Pancreas (tissue), 10 donors: ENCODE measurements at regions not wholly inside any gene's neighbourhood (a gene's known extent, or its start where the extent isn't known, plus 50 kb on each side); places are given as distances from the start of the nearest gene placed in this dataset.

Source experiments
- ATAC-seq, 4 donors: fragments of 200-7000 bp; cut with Tn5 transposase; one replicate each; pipeline versions ENCODE4 v1.8.0 to v1.9.1; 2020; ENCODE audit warnings: mild to moderate bottlenecking in 4 of 4, moderate library complexity in 4 of 4
- DNase-seq, 6 donors: peaks; one replicate each; pipeline ENCODE4 v3.0.0-alpha.2; 2020
- FAIRE-seq: peaks from 2 replicates; lab custom pipeline; 2012; peaks lifted over from hg19 to GRCh38; lab: Jason Lieb, UNC
- H3K27ac ChIP-seq, 4 donors: fragments of 200-600 bp; sonication (generic); 1 replicate in 3 of 4; 2 replicates in 1 of 4; pipeline versions ENCODE4 v1.5.0 to v1.8.0; 2020
- H3K27me3 ChIP-seq, 4 donors: fragments of 200-600 bp; one replicate each; pipeline ENCODE4 v1.8.0; 2021
- H3K36me3 ChIP-seq, 3 donors: fragments of 200-600 bp; sonication (generic) in 1 of 3; one replicate each; pipeline versions ENCODE4 v1.5.0 to v1.8.0; 2020 to 2021
- H3K4me1 ChIP-seq, 3 donors: fragments of 200-600 bp; one replicate each; pipeline ENCODE4 v1.8.0; 2021
- H3K4me3 ChIP-seq, 4 donors: fragments of 200-600 bp; sonication (generic) in 2 of 4; one replicate each; pipeline versions ENCODE4 v1.5.0 to v1.8.0; 2020 to 2021
- H3K9me3 ChIP-seq, 4 donors: fragments of 200-600 bp; one replicate each; pipeline ENCODE4 v1.8.0; 2021
- WGBS, 2 donors: extraction: QIAGEN DNeasy Blood & Tissue Kit; methylation state at CpG; one replicate each; pipeline ENCODE4 v1.1.7; 2013; 5-methylcytosine and 5-hydroxymethylcytosine counted together
- intact Hi-C, 3 donors: fragments of 100-400 bp; cut with DNase I; formaldehyde crosslinking; loops; one replicate each; pipeline versions ENCODE4 v1.11.1 to v1.14.2; 2022
- TF ChIP-seq, protein P1 (sequence below), 4 donors: fragments of 200-600 bp; sonication (generic) in 3 of 4; IDR thresholded peaks; one replicate each; pipeline versions ENCODE4 v1.5.0 to v1.8.0; 2021; ENCODE audit warnings: antibody characterized with exemption in 4 of 4
- donor health status: healthy with polysubstance abuse.
- donor health status: DM: no; HTN: no; CAD: no; lungs with moderate emphysema.
- donor health status: DM: no; HTN: no; CAD: no.
- donor health status: control.
- donor health status: control.
- donor health status: Bipolar disorder and iron deficiency.
- donor health status: DM: yes; HTN: yes; CAD: no.
- donor health status: DM: no; HTN: no; CAD: no.
- donor health status: DM: no; HTN: no; CAD: no.
- donor health status: DM: yes; HTN: yes; CAD: no.

DNA sequence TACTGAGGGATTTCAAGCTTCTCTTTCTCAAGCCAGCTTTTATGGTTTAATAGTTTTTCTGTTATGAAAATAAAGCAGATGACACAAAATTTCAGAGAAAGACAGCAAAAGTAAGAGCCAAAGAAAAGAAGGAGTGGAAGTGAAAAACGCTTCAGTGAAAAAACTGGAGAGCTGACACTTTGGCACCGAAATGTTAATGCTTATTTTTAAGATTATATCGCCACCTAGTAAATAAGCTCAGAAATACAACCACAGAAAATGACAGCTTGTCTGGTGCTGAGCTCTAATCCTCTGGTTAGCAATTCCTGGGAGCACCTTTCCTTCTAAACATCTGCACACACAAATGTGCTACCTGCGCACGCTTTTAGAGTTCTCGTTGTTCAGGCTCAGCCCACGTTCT is 101.6 kb downstream of the ZPLD1 start:
- no peak overlapping the region for H3K27ac ChIP-seq
- peaks cover 0 to 5% (median 0%) of the 10 kb centered on the region in 3 donors for H3K4me1 ChIP-seq
- 3 to 7% methylated on average over 7 of the region's 7 CpGs for WGBS, 2 donors
- H3K4me3 ChIP-seq: no peak overlapping the region
- FAIRE-seq (no peak), ATAC-seq (peak; percentile 61 to 88 (median 84)), DNase-seq (peak in 1 of 6 donors; percentile 12)
- TF ChIP-seq, protein P1, sequence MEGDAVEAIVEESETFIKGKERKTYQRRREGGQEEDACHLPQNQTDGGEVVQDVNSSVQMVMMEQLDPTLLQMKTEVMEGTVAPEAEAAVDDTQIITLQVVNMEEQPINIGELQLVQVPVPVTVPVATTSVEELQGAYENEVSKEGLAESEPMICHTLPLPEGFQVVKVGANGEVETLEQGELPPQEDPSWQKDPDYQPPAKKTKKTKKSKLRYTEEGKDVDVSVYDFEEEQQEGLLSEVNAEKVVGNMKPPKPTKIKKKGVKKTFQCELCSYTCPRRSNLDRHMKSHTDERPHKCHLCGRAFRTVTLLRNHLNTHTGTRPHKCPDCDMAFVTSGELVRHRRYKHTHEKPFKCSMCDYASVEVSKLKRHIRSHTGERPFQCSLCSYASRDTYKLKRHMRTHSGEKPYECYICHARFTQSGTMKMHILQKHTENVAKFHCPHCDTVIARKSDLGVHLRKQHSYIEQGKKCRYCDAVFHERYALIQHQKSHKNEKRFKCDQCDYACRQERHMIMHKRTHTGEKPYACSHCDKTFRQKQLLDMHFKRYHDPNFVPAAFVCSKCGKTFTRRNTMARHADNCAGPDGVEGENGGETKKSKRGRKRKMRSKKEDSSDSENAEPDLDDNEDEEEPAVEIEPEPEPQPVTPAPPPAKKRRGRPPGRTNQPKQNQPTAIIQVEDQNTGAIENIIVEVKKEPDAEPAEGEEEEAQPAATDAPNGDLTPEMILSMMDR (IDR thresholded peaks at IDR 0.05): peak in 1 of 4 donors; percentile 15
- H3K9me3 ChIP-seq: no peaks in the 10 kb centered on the region
- no peaks in the 10 kb centered on the region for H3K27me3 ChIP-seq
- intact Hi-C loops: loop anchor here in 2 of 3 donors (5.0 to 10.0 kb wide), 2 partner anchors 729 to 732 kb away; no protein-coding TSS in a partner anchor
- H3K36me3 ChIP-seq: no peaks in the 10 kb centered on the region

DNA sequence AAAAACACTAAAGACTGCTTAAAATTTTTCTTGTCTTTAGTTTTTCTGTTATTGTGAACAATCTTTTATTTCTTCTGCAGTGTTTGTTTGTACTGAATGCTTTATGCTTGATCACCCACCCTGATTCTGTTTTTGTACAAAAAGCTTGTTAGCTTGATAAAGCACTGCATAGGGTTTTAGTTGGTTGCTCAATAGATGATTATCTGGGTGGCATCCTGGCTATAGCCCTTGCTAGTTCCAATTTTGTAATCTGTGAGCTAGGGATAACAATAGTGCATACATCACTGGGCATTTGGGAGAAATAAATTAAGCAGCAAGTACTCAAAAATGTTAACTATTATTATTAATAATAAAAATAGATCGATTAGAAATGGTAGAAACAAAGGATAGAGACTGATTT is 102.3 kb downstream of the ZPLD1 start:
- TF ChIP-seq, protein P1 (IDR thresholded peaks at IDR 0.05): no peak
- no peak for DNase-seq
- intact Hi-C loops: loop anchor here in 2 of 3 donors (5.0 to 10.0 kb wide), 2 partner anchors 730 to 732 kb away; no protein-coding TSS in a partner anchor
- Histone ChIP-seq H3K4me3 (no peak overlapping the region), H3K36me3 (no peaks in the 10 kb centered on the region), H3K9me3 (no peaks in the 10 kb centered on the region), H3K4me1 (peaks cover 0 to 5% (median 0%) of the 10 kb centered on the region in 3 donors), H3K27ac (no peak overlapping the region), H3K27me3 (no peaks in the 10 kb centered on the region)
- no peak for ATAC-seq
- WGBS, 2 donors: 56 to 63% methylated on average over 1 of the region's 1 CpG
- FAIRE-seq: no peak

DNA sequence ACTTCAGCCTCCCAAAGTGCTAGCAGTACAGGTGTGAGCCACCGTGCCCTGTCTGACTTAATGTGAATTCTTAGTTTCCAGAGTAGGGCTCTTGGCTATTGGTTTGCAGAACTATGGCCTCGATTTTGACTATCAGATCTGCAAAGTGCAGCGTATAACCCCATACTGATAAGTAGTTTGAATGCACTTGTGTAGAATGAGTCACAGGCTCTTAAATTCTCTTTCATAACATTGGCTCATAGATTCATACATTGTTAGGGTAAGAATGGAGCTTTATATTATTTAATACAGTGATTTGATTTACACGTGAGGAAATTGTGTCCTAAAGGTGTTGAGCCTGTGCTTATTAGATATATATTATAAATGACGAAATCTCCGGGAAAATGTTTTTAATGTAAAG is 109.9 kb downstream of the ZPLD1 start:
- Histone ChIP-seq H3K4me3 (no peak overlapping the region), H3K27me3 (no peaks in the 10 kb centered on the region), H3K4me1 (no peaks in the 10 kb centered on the region), H3K27ac (no peak overlapping the region), H3K9me3 (no peaks in the 10 kb centered on the region), H3K36me3 (no peaks in the 10 kb centered on the region)
- DNase-seq (no peak), FAIRE-seq (no peak), ATAC-seq (no peak)
- 79 to 84% methylated on average over 6 of the region's 6 CpGs for WGBS, 2 donors
- intact Hi-C loops: no loop called here
- TF ChIP-seq, protein P1 (IDR thresholded peaks at IDR 0.05): no peak

DNA sequence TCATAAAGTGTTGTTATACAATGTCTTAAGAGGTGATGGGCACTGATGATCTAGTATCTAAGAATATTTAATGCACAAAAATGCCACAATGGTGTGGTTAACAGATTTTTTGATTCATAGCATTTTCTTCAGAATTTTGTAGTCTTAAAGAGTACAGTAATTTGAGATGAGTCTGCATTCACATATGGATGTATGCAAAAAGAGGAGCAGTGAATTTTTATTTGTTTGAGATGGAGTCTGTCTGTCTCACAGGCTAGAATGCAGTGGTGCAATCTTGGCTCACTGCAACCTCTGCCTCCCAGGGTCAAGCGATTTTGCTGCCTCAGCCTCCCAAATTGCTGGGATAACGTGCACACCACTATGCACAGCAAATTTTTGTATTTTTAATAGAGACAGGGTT is 110.5 kb downstream of the ZPLD1 start:
- intact Hi-C loops: no loop called here
- ATAC-seq: no peak
- H3K9me3 ChIP-seq: no peaks in the 10 kb centered on the region

DNA sequence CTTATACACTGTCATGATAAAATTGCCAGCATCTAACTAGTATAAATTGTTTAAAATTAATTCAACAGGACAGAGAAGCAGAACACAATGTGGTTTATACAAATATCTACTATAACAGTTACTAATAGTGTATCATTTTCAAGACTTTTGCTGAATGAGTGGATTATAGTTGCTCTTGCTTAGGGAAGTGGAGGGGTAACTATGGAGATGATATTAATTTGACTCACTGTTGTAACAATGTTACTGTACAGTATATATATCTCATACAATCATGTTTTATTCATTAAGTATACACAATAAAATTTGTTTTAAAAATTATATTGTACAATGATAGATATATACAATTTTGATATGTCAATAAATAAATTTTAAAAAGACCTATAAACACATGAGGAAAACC is 119.1 kb downstream of the ZPLD1 start:
- ATAC-seq (no peak), DNase-seq (no peak), FAIRE-seq (no peak)
- intact Hi-C loops: no loop called here
- Histone ChIP-seq H3K4me1 (no peaks in the 10 kb centered on the region), H3K4me3 (no peak overlapping the region), H3K27me3 (no peaks in the 10 kb centered on the region), H3K9me3 (no peaks in the 10 kb centered on the region), H3K36me3 (no peaks in the 10 kb centered on the region), H3K27ac (no peak overlapping the region)
- TF ChIP-seq, protein P1 (IDR thresholded peaks at IDR 0.05): no peak

More for the DNA sequence above, 110.5 kb downstream of the ZPLD1 start:
- TF ChIP-seq, protein P1 (IDR thresholded peaks at IDR 0.05): no peak
- 67 to 68% methylated on average over 2 of the region's 2 CpGs for WGBS, 2 donors
- FAIRE-seq: no peak
- H3K27ac ChIP-seq: no peak overlapping the region
- no peaks in the 10 kb centered on the region for H3K4me1 ChIP-seq
- no peak overlapping the region for H3K4me3 ChIP-seq
- H3K27me3 ChIP-seq: no peaks in the 10 kb centered on the region
- no peak for DNase-seq
- H3K36me3 ChIP-seq: no peaks in the 10 kb centered on the region
